H54 (cell line): ENCODE measurements at regions not wholly inside any gene's neighbourhood (a gene's known extent, or its start where the extent isn't known, plus 50 kb on each side); places are given as distances from the start of the nearest gene placed in this dataset.

Source experiments
- DNase-seq: peaks from one replicate; pipeline ENCODE4 v3.0.0; 2011; ENCODE audit warnings: low spot score, mixed read lengths; ENCODE audit not compliant: insufficient read length
- FAIRE-seq: peaks from 3 replicates; lab custom pipeline; 2011; peaks lifted over from hg19 to GRCh38; lab: Jason Lieb, UNC
- POLR2A ChIP-seq: IDR thresholded peaks from 2 replicates; pipeline ENCODE4 v1.6.1; 2011; ENCODE audit warnings: low read depth, mild to moderate bottlenecking, low read length

DNA sequence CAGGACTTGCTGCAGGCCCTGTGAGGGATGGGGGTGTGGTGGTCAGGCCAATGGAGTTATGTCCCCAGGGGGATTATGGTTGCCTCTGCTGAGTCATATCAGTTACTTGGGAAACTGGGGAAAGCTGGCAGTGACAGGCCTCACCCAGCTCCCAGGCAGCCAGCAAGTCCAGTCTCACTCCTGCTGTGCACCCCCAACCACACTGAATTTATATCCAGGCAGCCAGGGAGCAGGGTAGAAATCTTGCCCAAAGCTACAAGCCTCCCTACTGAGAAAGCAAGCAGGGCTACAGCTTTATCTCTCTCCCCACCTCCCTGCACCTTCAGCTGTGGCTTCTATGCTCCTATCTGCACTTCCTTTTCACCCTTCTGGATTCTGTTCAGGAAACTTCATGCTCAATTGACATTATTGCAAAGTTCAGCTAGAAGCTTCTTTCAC is 2076.0 kb upstream of the CDH9 start:
- DNase-seq (no peak), FAIRE-seq (no peak)
- no peak for TF ChIP-seq POLR2A

DNA sequence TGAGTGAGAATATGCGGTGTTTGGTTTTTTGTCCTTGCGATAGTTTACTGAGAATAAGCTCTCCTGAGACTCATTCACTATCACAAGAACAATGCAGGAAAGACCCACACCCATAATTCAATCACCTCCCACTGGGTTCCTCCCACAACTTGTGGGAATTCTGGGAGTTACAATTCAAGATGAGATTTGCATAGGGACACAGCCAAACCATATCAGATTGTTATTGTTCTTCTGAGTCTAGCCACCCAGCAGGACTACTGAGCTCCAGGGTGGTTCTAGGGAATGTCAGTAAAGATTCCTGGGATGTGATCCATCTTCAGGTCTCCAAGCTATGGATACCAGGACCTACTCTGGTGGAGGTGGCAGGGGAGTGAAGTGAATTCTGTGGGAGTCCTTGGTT is 2075.1 kb upstream of the CDH9 start:
- FAIRE-seq (no peak), DNase-seq (no peak)
- no peak for TF ChIP-seq POLR2A

DNA sequence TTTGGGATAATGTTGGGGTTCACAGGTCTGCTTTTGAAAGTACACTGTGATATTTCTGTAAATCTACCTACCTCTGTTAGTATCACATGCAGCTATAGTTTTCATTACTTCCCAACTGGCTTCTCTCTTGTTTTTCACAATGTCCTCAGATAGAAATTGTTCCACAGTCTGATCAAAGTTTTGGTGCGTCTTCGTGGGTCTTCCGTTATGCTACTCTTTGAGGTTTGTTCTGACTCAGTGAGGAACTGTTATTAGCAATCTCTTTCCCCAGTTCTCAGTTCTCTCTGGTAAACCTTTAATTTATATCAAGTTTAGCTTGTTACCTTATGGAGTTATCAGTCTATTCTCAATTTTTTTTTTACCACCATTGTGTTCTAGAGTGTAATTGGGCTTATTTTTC is 2061.2 kb upstream of the CDH9 start:
- DNase-seq, result no peak
- no peak for FAIRE-seq
- TF ChIP-seq POLR2A, result no peak

DNA sequence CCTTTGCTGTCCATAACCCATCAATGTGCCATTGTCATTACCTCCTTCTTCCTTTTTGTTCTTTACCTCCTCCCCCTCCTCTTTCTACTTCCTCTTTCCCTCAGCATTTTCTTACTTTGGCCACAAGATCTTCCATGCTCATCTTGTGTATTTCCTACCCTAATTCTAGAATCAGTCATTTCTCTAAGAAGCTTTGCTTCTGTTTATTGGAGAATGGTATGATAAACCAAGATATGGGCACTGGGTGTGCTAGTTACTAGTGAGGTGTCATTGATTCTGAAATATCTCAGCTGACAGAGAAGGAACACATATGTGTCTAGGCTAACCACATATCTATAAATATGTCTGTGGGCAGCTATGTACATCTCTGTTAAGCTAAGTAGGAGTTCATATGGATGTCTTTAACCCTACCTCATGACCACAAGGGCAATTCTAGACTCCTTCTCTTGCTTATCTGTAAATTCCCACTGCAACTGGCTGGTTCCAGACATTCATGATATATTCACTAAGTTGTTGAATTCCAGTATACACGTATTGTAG is 2051.3 kb upstream of the CDH9 start:
- no peak for TF ChIP-seq POLR2A
- FAIRE-seq (peak; percentile 6), DNase-seq (no peak)

DNA sequence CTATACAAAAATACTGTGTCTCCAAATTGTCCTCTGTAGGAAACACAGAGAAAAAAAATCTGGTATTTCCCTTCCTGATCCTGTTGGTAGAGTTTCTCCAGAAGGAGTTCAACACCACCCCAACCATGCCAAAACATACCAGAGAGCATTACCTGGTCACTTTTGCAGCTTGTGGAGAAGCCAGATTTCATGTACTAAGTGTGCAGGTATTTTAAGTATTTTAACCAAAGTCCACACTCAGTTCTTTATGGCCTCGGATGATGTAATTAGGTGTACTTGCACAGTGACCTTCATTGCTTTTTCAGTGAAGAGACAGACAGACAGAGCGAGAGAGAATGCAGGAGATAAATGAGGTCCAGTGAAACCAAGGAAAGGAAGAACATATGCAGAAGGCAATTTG is 2046.8 kb upstream of the CDH9 start:
- FAIRE-seq (peak; percentile 43), DNase-seq (no peak)
- TF ChIP-seq POLR2A, result no peak

DNA sequence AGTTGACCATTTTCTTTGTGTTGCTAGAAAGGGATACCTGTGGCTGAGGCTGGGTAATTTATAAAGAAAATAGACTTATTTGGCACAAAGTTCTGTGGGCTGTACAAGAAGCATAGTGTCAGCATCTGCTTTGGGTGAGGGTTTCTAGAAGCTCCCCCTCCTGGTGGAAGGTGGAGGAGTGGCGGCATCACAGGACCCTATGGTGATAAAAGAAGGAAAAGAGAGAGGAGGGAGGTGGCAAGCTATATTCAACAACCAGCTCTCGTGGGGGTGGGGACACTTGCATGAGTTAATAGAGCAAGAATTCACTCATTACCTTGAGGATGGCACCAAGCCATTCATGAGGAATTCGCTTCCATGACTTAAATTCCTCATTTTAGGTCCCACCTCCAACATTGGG is 2041.4 kb upstream of the CDH9 start:
- FAIRE-seq (peak; percentile 15), DNase-seq (no peak)
- TF ChIP-seq POLR2A, result no peak

DNA sequence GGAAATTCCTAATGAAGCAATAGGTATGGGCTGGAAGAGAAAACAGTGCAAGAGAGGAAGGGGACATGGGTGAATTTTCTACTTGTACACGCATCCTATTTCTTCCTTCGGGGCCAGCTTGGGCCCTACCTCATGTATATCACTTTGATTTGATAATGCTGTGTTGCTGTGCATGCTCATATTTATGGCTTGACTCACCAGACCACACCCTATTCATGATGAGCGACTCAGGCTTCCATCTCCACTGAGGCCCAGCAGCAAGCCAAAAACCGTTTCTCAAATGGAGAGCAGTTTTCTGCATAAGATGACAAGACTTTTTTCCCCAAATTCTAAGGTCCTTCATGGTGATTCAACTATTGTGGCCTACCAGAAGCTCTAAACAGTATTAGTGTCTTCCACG is 2039.1 kb upstream of the CDH9 start:
- TF ChIP-seq POLR2A, result no peak
- DNase-seq (peak; percentile 29), FAIRE-seq (peak; percentile 98)

DNA sequence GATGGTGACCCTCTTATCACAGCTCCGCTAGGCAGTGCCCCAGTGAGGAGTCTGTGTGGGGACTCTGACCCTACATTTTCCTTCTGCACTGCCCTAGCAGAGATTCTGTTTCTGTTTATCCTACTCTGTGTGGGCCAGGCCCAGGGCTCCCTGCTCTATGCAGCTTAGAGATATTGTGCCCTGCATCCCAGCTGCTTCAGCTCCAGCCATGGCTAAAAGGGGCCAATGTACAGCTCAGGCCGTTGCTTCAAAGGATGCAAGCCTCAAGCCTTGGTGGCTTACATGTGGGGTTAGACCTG is 2030.7 kb upstream of the CDH9 start:
- FAIRE-seq, result no peak
- TF ChIP-seq POLR2A, result no peak
- no peak for DNase-seq

DNA sequence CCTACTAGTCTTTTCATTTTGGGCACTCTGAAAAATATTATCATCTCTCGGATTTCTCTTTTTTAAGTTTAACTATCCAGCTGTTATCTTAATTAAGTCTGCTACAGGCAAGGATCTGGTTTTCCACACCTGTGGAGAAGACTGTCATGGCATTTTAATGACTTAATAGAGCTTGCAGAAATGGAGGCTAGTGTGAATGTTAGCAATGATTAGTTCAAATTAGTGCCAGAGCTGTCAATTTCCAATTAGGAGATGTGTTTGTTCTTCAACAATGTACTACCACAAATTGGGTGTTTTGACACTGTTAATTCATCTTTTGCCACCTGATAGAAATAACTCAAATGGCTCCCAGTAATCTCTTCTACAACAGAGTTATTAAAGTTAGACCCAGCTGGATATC is 2023.0 kb upstream of the CDH9 start:
- no peak for TF ChIP-seq POLR2A
- FAIRE-seq, result no peak
- DNase-seq, result no peak

DNA sequence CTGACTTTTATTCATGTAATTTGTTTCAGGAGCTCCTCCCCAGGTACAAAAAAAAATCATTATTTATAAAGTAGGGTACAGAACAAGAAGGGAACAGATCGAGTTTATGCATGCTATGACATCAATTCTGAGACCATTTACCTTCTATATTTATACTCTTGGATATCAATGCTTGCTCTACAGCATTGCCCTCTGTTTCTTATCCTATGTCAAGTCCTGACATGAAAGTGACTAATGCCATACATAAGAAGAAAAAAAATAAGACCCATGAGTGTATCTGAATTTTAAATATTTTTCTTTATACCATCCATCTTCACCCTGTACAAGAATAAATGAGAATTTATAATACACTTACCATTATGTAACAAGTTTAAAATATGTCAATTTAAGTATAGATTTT is 2016.3 kb upstream of the CDH9 start:
- FAIRE-seq (no peak), DNase-seq (no peak)
- TF ChIP-seq POLR2A, result no peak

DNA sequence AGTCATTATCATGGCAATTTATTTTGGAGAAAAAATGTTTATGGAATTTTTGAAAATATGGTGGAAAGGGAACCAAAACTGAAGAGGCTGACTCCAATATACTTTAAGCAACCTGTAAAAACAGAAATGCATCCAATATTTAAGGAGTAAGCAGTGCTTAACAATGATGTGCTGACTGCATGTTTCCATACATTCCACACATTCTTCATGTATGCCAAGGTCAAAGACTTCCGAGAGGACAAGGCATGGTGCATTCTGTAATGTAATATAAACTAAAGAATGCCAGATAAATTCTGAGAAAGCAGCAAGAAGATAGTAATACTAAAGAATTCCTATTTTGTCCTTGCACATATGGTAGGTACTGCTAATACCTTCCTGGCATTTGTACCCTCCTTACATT is 2015.9 kb upstream of the CDH9 start:
- no peak for FAIRE-seq
- TF ChIP-seq POLR2A, result no peak
- no peak for DNase-seq

DNA sequence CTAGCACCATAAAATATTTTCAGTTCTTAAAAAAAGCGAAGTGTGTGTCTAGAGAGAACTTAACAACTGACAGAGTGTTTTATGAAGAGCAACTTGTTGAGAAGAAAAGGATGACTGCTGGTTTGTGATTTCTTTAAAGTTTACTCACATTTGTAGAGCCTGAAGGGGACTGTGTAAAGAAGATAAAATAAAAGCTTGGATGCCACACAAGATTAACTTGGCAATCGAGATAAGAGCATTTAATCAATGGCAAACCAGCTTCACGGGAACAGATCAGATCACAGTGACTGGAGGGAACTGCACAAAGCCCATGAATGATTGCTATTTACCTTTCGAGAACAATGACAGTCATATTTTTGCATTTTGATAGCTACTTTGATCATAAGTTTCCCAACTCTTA is 2013.1 kb upstream of the CDH9 start:
- TF ChIP-seq POLR2A, result no peak
- FAIRE-seq, result no peak
- DNase-seq, result no peak

DNA sequence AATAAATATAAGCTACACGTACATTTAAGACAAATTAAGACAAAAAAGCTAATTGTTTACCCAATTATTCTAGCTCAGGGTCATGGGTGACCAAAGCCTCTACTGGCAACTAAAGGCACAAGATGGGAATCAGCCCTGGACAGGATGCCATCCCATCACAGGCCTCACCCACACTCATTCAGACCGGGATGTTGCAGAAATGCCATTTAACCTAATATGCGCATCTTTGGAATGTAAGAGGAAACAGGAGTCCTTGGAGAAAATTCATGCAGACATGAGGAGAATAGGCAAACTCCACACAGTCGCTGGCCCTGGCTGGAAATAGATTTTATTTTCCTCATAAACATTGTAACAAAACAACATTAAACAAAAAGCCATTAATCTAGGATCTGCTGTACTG is 2003.8 kb upstream of the CDH9 start:
- DNase-seq, result no peak
- TF ChIP-seq POLR2A, result no peak
- FAIRE-seq, result no peak

DNA sequence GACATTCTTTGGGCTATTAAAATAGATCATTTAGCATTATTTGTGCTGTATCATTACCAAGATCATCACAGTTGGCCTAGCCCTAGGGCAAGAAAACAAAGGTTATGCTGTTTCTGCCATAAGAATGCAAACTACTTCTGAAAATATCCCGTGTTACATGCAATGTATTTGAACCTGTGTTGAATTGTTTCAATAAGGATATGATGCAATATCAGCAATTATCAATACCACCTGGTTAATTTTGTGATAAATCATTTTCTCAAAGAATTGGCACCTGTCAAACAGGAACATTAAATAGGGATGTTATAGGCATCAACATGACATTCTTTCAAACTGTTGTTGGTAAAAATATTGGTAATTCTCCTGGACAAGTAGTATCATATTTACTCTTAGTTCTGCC is 2002.0 kb upstream of the CDH9 start:
- no peak for TF ChIP-seq POLR2A
- FAIRE-seq (peak; percentile 36), DNase-seq (no peak)

DNA sequence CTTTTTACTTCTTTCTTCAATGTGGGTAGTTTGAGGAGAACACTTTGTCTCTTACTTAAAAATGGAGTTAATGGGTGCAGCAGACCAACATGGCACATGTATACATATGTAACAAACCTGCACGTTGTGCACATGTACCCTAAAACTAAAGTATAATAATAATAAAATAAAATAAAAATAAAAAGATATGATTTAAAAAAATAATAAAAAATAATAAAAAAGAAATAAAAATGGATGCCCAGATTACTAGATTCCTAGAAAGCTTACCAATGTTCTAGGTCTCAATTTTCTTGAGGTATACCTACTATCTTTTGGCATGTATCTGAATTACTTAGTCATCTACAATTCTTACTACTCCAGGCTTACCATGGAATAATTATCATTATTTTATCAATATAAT is 2001.6 kb upstream of the CDH9 start:
- no peak for TF ChIP-seq POLR2A
- FAIRE-seq, result no peak
- DNase-seq, result no peak

DNA sequence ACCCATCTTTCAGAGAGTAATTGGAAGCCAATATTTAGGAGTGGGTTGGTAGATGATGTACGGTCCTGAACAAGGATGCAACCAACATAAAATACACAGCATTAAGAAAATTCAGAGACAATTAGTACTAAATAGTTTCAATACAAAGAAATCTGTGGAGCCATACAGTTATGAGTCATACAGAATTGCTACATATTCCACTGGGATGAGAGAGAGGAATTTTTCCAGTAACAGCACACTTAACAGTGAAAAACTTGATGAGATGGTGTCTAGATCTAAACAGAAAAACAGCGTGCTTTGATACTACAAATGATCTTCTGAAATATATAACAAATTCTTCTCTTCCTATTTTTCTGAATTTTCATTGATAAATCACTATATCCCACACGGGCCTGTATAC is 1999.3 kb upstream of the CDH9 start:
- FAIRE-seq, result peak; percentile 43
- TF ChIP-seq POLR2A, result no peak
- no peak for DNase-seq

DNA sequence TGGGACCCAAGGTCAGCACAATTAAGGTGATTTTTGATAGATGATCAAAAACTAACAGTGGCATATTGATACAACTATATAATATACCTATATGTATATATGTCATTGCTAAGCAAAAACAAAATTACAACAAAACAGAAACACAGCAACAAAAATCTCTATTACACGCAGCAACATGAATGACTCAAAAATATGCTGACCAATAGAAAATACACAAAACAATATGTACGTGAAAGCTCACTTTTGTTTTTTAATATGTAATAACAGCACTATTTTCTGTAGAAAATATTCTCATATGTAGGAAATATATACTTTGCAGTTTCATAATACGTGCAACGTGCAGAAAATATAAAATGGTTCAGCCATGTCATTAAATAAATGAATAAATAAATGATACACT is 1985.7 kb upstream of the CDH9 start:
- TF ChIP-seq POLR2A, result no peak
- DNase-seq (no peak), FAIRE-seq (no peak)
